ELR (cell line): ENCODE measurements at regions not wholly inside any gene's neighbourhood (a gene's known extent, or its start where the extent isn't known, plus 50 kb on each side); places are given as distances from the start of the nearest gene placed in this dataset.

Source experiments
- DNase-seq: peaks from one replicate; pipeline ENCODE4 v3.0.0-alpha.2; 2015; ENCODE audit warnings: low read depth

GRCh38 chr11:119547511-119547910 is 124.5 kb upstream of the THY1 start:
- DNase-seq = no peak

DNA sequence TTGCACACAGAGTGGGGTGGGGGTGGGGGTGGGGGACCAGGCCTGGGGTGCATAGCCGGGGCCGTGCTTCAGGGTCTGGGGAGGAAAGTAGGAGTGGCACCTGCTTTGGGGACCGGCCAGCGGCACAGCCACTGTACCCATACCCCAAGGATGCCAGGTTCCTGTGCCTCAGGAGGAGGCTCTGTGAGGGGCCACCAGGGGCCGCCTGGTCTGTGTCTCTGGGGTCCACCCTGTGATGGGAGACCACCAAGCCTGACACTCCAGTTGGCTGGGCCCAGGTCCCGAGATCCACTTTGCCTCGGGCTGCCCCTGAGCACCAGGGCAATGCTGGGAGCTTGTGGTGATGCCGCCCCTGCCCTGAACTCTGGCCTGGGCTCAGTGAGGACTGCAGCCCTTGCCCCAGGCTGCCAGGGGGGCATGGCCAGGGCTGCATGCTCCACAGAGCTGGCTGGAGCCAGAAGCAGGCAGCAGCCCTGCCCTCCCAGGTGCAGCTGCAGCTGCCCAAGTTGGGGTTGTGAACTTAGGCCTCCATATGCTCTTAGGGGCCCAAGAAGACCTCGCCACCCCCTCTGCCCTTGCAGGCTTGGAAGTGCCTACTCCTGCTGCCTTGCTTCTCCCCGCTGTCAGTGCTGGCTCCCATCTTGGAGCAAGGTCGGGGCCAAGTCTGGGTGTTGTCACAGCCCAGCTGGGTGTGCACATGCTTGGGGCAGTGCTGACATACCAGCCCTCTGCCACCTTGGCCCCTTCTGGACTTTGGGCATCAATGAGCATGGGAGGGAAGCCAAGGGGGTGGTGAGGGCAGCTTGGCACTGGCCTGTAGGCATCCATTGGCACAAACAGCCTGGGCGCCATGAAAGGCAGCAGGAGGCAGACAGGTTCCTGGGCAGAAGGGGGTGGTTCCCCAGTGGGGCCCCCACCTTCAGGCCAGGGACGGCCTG is 123.3 kb upstream of the THY1 start:
- DNase-seq = no peak

DNA sequence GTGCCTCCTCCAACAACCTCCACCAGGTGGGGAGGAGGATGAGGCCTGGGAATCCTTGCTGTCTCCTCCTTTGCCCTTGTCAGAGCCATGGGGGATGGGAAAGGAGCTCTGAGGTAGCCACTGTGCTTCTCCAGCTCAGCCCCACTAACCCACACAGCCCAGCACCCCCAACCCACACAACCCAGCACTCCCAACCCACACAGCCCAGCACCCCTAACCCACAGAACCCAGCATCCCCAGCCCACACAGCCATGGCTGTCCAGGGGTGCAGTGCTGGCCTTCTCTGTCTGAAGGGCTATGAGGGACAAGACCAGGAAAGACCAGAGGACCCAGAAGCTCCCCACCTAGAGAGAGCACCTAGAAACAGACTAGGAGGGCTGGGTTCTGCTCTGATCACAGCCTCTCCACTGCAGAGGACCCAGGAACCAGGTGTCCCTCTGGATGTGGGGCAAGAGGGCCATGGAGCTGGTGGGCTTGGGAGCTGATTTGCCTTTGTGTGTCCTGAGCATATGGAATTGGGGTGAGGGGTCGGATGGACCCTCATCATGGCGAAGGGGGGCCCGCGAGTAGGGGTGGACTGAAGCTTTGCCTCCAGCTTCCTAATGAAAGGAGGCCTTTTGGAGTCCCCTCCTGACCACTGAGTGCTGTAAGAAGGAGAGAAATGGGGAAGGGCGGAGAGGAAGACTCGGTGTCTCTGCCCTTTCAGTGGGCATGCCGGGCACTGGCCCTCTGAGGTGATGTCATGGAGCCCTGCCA is 117.6 kb upstream of the THY1 start:
- DNase-seq = no peak

GRCh38 chr11:119539583-119539982 is 116.6 kb upstream of the THY1 start:
- no peak for DNase-seq

DNA sequence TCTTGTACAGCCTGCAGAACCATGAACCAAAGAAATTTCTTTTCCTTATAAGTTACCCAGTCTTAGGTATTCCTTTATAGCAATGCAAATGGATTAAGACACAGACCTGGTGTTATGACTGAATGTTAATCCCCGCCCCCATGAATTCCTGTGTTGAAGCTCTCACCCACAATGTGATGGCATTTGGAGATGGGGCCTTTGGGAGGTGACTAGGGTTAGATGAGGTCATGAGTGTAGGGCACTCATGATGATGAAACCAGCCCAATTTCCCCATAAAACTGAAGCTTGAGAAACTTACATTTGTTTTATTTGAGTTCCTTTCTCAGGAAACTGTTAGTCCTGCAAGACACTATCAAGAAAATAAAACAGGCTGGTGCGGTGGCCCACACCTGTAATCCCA is 115.8 kb upstream of the THY1 start:
- peak; percentile 3 for DNase-seq

DNA sequence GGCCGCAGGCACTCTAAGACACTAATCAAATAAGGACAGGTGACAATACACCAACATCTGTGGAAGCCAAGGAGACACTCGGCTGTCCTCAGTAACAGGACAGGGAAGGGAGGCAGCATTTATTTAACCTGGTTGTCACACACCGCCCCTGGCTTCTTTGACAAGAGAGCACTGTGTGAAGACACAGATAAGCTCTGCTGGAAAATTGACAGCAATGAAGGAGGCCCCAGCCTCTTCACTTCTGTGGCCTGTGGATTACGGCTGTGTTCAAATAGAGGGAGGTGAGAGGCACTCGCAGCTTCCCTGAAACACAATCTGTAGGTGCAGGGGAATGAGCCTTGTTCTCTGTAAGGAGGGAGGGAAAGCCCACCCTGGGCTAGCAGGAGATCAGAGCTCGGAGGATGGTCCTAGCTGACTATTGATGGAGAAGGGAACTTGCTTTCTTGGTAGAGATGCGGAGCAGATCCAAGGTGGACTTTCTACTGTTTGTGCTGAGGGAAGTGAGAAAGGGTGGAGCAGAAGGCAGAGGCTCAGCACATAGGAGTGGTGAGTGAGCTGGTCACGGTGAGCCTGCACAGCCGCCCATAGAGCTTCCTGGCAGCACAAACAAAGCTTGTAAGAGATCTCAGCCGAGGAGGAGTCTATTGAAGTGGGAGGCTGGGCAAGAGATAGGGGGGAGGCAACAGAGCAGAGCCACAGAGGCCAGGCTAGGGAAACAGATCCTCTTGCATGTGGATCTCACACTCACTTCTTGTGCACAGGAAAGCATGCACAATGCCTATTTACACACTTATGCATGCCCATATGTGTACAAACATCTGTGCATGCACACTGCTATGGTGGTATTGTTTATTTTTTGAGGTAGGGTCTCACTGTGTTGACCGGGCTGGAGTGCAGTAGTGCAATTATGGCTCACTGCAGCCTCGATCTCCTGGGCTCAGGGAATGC is 114.6 kb upstream of the THY1 start:
- no peak for DNase-seq

DNA sequence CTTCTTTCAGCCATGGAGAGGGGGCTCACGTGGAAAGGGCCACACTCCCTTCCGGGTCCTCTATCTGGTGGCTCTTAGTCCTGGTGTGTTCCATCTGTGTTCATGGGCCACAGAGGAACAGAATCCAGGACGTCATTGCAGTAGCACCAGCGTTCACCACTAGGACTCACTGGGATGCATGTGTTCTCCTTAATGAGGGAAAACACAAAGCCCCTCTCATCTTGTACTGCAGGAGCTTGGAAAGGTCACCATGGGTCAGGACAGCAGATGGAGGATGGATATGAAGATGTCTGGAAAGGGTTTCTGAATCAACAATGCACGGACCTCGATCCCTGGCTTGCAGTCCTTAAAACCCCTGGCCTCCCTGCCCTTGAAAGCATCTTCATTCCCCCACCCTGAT is 113.8 kb upstream of the THY1 start:
- no peak for DNase-seq

DNA sequence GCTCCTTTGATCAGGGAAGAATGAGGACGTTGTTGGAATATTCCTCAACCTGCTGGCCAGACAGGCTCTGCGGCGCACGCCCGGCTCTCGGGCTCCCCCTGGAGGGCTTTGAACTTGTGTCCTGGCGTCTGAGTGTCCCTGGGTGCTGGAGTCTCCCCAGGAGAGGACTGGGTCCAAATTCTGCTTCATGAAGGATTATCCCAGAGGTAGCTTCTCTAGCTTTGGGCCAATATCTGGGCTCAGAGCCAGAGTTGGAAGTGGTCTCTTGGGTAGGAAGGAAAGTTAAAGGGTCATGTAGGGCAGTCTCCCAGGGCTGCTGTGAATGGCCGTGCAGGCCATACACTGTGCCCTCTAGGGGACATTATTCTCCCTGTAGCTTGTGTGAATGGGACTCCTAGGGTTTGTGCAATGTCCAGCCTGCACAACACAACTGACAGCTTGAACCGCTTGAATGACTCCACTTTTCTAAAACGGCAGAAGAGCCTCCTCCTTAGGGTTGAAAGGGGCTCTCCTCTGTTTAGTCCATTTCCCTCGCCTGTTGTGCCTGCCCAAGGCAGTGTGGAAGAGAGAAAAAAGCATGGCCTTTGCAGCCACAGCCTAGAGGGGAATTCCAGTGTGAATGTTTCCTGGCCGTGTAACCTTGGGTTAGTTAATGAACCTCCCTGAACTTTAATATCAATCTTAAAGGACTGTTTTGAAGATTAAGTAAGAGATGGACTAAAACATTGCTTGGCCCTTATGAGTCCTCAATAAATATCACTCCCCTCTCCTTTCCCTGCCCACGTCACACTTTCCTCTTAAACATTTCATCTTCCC is 111.2 kb upstream of the THY1 start:
- peak; percentile 69 for DNase-seq

- DNase-seq = no peak
Measured at GRCh38 chr11:119533462-119533861, 110.5 kb upstream of the THY1 start.

- no peak for DNase-seq
Measured at GRCh38 chr11:119532551-119532950, 109.6 kb upstream of the THY1 start.

GRCh38 chr11:119531623-119532022 is 108.7 kb upstream of the THY1 start:
- DNase-seq = no peak

- no peak for DNase-seq
Measured at GRCh38 chr11:119531056-119531455, 108.1 kb upstream of the THY1 start.

GRCh38 chr11:119530509-119530908 is 107.5 kb upstream of the THY1 start:
- DNase-seq = no peak

- no peak for DNase-seq
Measured at GRCh38 chr11:119529936-119530335, 107.0 kb upstream of the THY1 start.

GRCh38 chr11:119529063-119529845 is 106.3 kb upstream of the THY1 start:
- DNase-seq = no peak

- no peak for DNase-seq
Measured at GRCh38 chr11:119525867-119526196, 102.9 kb upstream of the THY1 start.

DNA sequence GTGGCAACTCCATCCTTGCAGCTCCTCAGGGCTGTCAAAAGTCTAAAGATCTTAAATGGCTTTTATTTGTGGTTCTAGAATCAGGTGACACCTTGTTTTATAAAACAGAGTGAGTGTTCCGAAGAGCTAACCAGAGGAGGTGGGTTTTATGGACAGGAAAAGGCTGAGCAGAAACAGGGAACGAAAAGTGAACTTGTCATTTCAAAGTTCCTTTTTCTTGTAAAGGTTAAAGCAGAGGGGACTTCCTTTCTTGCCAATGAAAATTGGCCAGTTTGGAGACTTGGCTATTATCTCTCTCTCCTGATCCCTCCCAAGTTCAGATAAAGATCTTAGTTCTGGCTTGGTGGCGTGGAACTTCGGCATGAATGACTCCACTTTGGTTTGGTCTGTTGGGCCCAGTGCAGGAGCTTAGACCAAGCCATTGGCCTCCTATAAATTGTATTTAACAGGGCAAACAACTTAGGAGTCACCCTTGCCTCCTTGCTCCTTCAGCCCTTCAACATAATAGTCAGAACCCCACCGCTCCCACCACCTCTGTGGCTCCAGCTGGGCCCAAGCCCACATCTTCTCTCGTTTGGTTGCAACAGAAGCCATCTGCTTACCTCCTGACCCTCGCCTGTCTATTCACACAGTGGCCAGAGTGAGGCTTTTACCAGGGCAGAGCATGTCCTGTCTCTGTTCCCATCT is 102.4 kb upstream of the THY1 start:
- DNase-seq = no peak

- DNase-seq = no peak
Measured at GRCh38 chr11:119523539-119524157, 100.7 kb upstream of the THY1 start.

DNA sequence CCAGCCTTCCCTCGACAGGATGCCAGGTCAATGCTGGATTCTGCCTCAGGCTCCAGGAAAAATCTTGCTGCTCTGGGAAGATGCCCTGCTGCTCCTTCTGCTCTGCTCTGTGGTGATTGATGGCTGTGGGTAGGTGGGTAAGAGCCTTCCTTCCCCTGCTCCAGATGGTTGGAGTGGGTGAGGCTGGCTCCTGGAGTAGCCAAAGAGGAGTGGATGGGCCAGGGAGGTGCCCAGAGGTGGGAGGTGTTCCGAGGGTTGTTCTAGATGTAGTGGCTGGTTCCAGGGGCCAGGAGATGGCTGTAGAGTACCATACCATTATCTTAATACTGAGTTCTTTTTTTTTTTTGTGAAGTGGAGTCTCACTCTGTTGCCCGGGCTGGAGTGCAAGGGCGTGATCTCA is 99.6 kb upstream of the THY1 start:
- DNase-seq = no peak

DNA sequence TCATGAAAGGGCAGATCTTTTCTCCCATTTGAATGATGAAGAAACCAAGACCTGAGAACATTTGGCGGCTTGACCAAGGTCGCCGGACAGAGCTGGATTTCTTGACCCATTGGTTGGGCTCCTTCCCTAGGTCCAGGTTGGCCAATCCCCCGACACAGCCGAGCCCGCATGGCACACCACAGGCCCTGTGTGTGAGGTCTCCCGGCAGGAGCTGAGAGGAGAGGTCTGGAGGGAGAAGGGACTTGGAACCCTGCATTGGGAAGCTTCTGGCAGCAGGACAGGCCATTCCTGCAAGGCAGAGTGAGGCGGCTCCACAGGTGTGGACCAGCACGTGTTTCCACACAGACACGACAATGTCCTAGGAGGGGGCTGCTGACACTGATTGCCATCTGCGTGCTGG is 98.6 kb upstream of the THY1 start:
- no peak for DNase-seq
